ENCODE measurements at regions not wholly inside any gene's neighbourhood (a gene's known extent, or its start where the extent isn't known, plus 50 kb on each side); places are given as distances from the start of the nearest gene placed in this dataset.

GRCh38 chr4:54571293-54572151, 86.2 kb upstream of the KIT start (continued):
- TF ChIP-seq ILK (tag; IDR thresholded peaks at IDR 0.05; ENCODE audit: borderline replicate concordance, low read depth) (no peak), NFE2 (IDR thresholded peaks at IDR 0.05; ENCODE audit: low read depth) (peak; percentile 55; the same call in 1 of the 2 replicates), ZNF639 (CRISPR knock-in tag; conservative IDR thresholded peaks at IDR 0.05 in 1 of 2, IDR thresholded peaks at IDR 0.05 in 1 of 2) (peak in 1 of 2 experiments; percentile 92; a peak in 2 of 4 replicates), CBFA2T2 (conservative IDR thresholded peaks at IDR 0.05) (peak; percentile 99), SIRT6 (IDR thresholded peaks at IDR 0.05; ENCODE audit: low read depth, low read length) (no peak), ZNF707 (CRISPR knock-in tag; conservative IDR thresholded peaks at IDR 0.05) (no peak), JUN (IDR thresholded peaks at IDR 0.05; ENCODE audit: borderline replicate concordance, low read depth, low read length) (peak; percentile 86; the same call in 1 of the 2 replicates), JUN (CRISPR knock-in tag; IDR thresholded peaks at IDR 0.05; ENCODE audit: borderline replicate concordance) (peak; percentile 89; the same call in 1 of the 2 replicates), ZNF212 (CRISPR knock-in tag; IDR thresholded peaks at IDR 0.05) (peak; percentile 75; the same call in 1 of the 2 replicates), ARID3A (IDR thresholded peaks at IDR 0.05; ENCODE audit: borderline replicate concordance, low read depth, low read length) (peak; percentile 57; the same call in 1 of the 2 replicates), NKRF (IDR thresholded peaks at IDR 0.05; ENCODE audit: borderline replicate concordance) (no peak), ARNT (IDR thresholded peaks at IDR 0.05) (peak; percentile 83 to 84), BACH1 (tag; IDR thresholded peaks at IDR 0.05) (peak; percentile 86), NCOR1 (IDR thresholded peaks at IDR 0.05) (peak; percentile 97), PHB2 (IDR thresholded peaks at IDR 0.05; ENCODE audit: low read depth) (peak; percentile 82), PURB (CRISPR knock-in tag; IDR thresholded peaks at IDR 0.05; ENCODE audit: low read depth) (no peak), ZNF561 (CRISPR knock-in tag; conservative IDR thresholded peaks at IDR 0.05) (no peak), POLR2A (conservative IDR thresholded peaks at IDR 0.05) (no peak), MYC (IDR thresholded peaks at IDR 0.05; ENCODE audit: low read depth, low read length) (peak; percentile 78), MYC (CRISPR knock-in tag; IDR thresholded peaks at IDR 0.05; ENCODE audit: borderline replicate concordance, low read depth) (no peak), FOXK2 (conservative IDR thresholded peaks at IDR 0.05 in 1 of 2, IDR thresholded peaks at IDR 0.05 in 1 of 2; ENCODE audit: low read depth in 2 of 2) (peak in 1 of 2 experiments; percentile 37; a peak in 2 of 4 replicates), PTBP1 (IDR thresholded peaks at IDR 0.05; ENCODE audit: low read depth, low read length) (0 out of 2 replicates have a peak, but pooled peaks have one; percentile 60), RAD51 (IDR thresholded peaks at IDR 0.05; ENCODE audit: borderline replicate concordance, low read depth) (0 out of 2 replicates have a peak, but pooled peaks have one; percentile 30), TRIM24 (IDR thresholded peaks at IDR 0.05) (peak; percentile 98 to 99)
